IgD-negative memory B cell (primary cell): ENCODE measurements at regions not wholly inside any gene's neighbourhood (a gene's known extent, or its start where the extent isn't known, plus 50 kb on each side); places are given as distances from the start of the nearest gene placed in this dataset.

Experiments used
- H3K27ac Mint-ChIP-seq, 3 donors: one replicate each; pipeline ENCODE4 v1.8.0; 2020 to 2022; ENCODE audit warnings: mild to moderate bottlenecking in 3 of 3, mixed read lengths in 3 of 3, moderate library complexity in 1 of 3
- H3K27me3 Mint-ChIP-seq: one replicate; pipeline ENCODE4 v1.8.0; 2021; ENCODE audit warnings: mixed read lengths
- H3K36me3 Mint-ChIP-seq: one replicate; pipeline ENCODE4 v1.8.0; 2020; ENCODE audit warnings: mild to moderate bottlenecking, mixed read lengths
- H3K4me1 Mint-ChIP-seq, 3 donors: one replicate each; pipeline ENCODE4 v1.8.0; 2020 to 2022; ENCODE audit warnings: mixed read lengths in 3 of 3, mild to moderate bottlenecking in 1 of 3
- H3K4me3 Mint-ChIP-seq, 4 donors: one replicate each; pipeline ENCODE4 v1.8.0; 2020 to 2022; ENCODE audit warnings: mild to moderate bottlenecking in 4 of 4, mixed read lengths in 4 of 4, moderate library complexity in 3 of 4
- H3K9me3 Mint-ChIP-seq, 3 donors: one replicate each; pipeline ENCODE4 v1.8.0; 2020 to 2021; ENCODE audit warnings: mixed read lengths in 3 of 3, mild to moderate bottlenecking in 1 of 3

DNA sequence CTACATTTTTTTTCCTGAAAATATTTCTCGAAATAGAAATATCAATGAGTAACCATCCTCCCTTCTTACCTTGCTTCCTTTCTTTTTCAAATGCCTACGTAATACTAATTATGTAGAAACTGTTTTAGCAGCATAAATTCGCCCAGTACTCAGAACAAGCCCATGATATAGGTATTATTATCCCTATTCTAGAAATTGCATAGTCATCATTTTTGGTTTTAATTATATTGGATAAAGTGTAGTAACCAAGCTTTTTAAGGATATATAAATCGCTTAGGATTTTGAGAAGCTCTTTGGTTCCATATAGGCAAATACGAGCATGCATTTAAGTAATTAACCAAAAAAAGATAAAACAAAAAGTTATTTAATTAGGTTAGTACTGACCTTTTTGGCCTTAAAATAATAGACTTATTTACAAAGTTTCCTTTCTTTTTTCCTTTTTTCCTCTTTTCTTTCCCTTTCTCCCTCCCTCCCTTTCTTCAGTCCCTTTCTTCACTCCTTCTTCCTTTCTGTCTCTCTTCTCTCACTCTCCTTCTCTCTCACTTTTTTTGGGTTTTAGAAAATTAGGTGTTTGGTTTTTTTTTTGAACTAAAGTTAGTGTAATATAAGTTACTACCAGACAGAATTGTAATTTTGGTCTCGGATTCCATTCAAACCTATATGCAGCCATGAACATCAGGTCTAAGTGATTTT lies 457.7 kb downstream of the RFPL4B start:
- Mint-ChIP-seq H3K9me3 (no peaks in the 10 kb centered on the region), H3K36me3 (no peaks in the 10 kb centered on the region), H3K27me3 (peaks cover 7% of the 10 kb centered on the region), H3K4me1 (peaks cover 0 to 2% (median 0%) of the 10 kb centered on the region in 3 donors), H3K4me3 (no peak overlapping the region), H3K27ac (no peak overlapping the region)

DNA sequence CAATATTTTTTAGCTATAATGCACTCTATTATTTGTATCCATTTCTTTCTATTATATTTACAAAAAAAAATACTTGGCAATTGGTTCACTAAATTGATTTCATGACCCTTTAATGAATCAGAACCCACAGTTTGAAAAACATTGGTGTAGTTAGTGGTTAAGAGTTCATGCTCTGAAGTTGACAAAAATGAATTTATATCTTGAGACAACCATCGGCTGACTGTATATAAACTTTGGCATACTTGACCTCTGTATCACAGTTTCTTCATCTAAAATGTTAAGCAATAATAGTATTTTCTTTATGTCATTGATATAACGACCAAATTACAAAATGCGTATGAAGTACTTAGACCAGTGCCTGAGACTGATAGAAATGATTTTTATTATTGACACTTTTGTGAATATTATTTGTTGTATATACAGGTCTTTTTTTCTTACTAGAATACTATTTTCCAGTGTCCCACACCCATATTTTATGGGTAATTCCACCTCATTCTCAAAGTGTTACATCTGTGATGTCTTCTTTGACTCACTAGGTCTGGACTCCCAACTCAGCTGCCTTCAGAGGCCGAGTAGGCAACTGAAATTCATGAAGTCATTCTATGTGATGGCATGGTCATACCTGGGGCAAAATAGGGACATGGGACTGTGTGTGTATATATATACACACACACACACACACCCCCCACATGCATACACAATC lies 459.2 kb downstream of the RFPL4B start:
- Mint-ChIP-seq H3K27ac (no peak overlapping the region), H3K4me1 (peaks cover 0 to 2% (median 0%) of the 10 kb centered on the region in 3 donors), H3K9me3 (peaks cover 0 to 1% (median 0%) of the 10 kb centered on the region in 3 donors), H3K4me3 (no peak overlapping the region), H3K36me3 (no peaks in the 10 kb centered on the region), H3K27me3 (peaks cover 7% of the 10 kb centered on the region)

DNA sequence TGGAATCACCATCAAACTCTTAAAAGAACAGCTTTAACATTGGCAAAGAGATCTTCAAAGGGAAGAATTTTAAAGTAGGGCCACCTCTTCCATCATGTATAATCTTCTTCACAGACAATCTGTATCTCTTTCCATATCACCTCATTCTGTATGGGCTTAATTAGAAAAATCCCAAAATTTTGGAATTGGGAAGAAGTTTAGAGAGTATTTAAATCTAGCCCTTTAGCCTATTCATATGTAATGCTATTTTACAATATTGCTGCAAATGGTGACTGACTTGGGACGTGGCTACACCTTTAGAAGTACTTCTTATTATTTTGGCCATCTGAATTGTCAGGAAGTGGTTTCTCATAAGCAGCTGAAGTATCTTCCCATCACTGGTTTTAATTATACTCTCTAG lies 474.3 kb downstream of the RFPL4B start:
- Mint-ChIP-seq H3K4me3 (no peak overlapping the region), H3K4me1 (no peaks in the 10 kb centered on the region), H3K36me3 (no peaks in the 10 kb centered on the region), H3K9me3 (no peaks in the 10 kb centered on the region), H3K27me3 (no peaks in the 10 kb centered on the region), H3K27ac (no peak overlapping the region)

DNA sequence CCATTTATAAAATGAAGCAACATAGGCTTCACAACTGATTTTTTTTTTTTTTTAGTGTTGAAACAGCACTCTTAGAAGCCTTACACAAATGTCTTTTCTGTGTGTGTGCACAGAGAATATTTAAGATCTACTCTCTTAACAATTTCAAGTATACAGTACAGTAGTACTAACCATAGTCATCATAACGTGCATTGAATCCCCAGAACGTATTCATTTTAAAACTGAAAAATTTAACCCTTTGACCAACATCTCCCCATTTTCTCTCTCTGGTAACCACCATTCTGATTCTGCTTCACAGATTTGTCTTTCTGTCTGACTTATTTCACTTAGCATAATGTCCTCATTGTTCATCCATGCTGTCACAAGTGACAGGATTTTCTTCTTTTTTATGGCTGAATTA lies 475.6 kb downstream of the RFPL4B start:
- no peaks in the 10 kb centered on the region for H3K36me3 Mint-ChIP-seq
- H3K27ac Mint-ChIP-seq: no peak overlapping the region
- H3K27me3 Mint-ChIP-seq: no peaks in the 10 kb centered on the region
- no peaks in the 10 kb centered on the region for H3K9me3 Mint-ChIP-seq
- no peak overlapping the region for H3K4me3 Mint-ChIP-seq
- H3K4me1 Mint-ChIP-seq: peaks cover 2 to 3% (median 2%) of the 10 kb centered on the region in 3 donors

DNA sequence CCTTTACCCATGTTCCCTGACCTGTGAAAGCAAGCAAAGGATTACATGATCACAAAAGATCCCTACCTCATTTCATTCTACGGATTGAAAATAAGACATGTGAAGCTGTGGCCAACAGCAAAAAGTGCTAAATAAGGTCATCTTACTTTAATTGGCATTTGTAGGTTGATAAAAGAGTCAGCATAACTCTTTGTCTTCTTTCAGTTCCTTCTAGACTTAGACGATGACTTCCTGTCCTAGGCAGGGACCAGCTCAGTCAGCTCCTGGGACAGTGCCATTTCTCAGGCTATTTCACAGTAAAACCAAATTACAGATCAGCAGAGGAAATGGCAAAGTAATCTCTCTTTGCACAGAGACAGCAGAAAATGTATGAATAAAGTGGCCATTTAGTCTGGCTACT lies 480.7 kb downstream of the RFPL4B start:
- Mint-ChIP-seq H3K27ac (no peak overlapping the region), H3K9me3 (no peaks in the 10 kb centered on the region), H3K4me3 (peak overlapping the region in 2 of 4 donors; percentile 6 to 45), H3K4me1 (peaks cover 5 to 6% (median 6%) of the 10 kb centered on the region in 3 donors), H3K36me3 (no peaks in the 10 kb centered on the region), H3K27me3 (no peaks in the 10 kb centered on the region)

DNA sequence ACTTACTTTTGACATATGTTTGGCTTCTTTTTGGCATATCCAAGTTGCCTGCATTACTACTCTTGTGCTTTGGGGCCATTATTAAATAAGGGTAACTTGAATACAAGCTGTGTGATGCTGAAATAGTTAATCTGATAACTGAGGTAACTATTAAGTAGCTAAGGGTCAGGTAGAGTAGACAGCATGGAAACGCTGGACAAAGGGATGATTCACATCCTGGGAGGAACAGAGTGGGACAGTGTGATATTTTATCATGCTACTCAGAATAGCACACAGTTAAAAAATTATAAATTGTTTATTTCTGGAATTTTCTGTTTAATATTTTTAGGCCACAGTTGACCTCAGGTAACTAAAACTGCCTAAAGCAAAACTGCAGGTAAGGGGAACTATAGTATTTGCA lies 483.9 kb downstream of the RFPL4B start:
- Mint-ChIP-seq H3K36me3 (no peaks in the 10 kb centered on the region), H3K27ac (no peak overlapping the region), H3K4me3 (no peak overlapping the region), H3K27me3 (no peaks in the 10 kb centered on the region), H3K4me1 (peaks cover 5 to 6% (median 6%) of the 10 kb centered on the region in 3 donors), H3K9me3 (no peaks in the 10 kb centered on the region)

DNA sequence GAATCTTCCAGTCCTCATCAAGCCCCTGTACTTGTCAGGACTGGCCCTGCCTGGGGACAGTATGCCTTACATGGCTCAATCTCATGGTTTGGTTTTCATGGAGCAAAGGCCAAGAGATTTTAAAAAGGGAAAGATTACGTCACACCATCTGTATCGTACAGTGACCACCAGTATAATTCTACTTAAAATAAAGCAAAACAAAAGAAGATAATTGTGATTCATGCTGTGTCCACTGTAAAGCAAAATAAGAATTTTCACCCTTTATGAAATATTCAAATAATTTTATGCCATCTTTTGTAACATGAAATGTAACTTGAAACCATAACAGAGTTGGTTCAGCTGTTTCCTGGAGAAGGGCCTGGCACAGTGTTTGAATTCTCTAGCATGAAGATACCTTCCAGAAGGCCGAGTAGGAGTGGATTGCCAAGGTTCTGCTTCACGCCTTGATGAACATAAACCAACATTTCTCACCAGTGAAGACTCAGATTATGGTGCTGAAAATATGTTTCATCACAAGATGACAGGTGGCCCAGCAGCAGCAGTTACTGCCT lies 486.5 kb downstream of the RFPL4B start:
- H3K4me1 Mint-ChIP-seq: peaks cover 0 to 1% (median 1%) of the 10 kb centered on the region in 3 donors
- H3K36me3 Mint-ChIP-seq: no peaks in the 10 kb centered on the region
- no peaks in the 10 kb centered on the region for H3K27me3 Mint-ChIP-seq
- H3K4me3 Mint-ChIP-seq: no peak overlapping the region
- no peak overlapping the region for H3K27ac Mint-ChIP-seq
- no peaks in the 10 kb centered on the region for H3K9me3 Mint-ChIP-seq

DNA sequence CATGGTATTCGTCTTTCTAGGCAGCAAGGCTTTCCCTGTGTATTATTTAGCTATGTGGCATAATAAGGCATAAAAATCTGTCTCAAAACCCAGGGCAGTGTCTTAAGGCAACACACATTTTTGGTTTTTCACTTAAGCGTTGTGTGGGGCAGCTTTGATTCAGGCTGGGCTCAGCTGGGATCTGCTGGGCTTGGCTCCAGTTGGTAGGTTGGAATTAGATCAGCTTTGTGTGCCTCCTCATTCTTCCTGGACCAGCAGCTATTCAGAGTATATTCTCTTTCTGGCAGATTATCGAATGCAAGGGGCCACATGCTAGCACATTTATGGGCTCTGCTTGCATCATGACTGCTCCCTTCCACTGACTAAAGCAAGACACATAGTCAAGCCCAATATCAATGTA lies 487.9 kb downstream of the RFPL4B start:
- H3K4me1 Mint-ChIP-seq: peaks cover 0 to 1% (median 0%) of the 10 kb centered on the region in 3 donors
- no peak overlapping the region for H3K27ac Mint-ChIP-seq
- no peaks in the 10 kb centered on the region for H3K9me3 Mint-ChIP-seq
- H3K27me3 Mint-ChIP-seq: no peaks in the 10 kb centered on the region
- H3K4me3 Mint-ChIP-seq: no peak overlapping the region
- H3K36me3 Mint-ChIP-seq: no peaks in the 10 kb centered on the region

DNA sequence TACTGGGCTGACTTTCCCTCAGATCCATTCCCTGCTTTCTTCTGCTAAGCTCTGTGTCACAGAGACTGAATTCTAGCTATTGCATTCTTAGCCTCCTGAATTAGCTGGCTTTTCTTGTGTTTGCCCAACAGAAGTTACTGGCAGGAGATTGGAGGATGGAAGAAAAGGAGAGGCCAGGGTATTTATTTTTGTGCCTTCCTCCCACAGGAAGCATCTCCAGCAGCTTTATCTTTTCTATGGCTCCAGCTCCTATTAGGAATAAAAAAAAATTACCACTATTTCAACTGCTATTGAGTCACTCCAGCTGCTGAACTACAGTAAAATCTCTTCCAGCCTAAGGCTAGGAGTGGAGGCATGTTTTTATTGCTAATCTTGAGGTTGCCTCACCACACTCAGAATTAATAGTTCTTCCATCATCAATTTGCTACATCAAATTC lies 492.4 kb downstream of the RFPL4B start:
- H3K4me1 Mint-ChIP-seq: peaks cover 0 to 5% (median 0%) of the 10 kb centered on the region in 3 donors

DNA sequence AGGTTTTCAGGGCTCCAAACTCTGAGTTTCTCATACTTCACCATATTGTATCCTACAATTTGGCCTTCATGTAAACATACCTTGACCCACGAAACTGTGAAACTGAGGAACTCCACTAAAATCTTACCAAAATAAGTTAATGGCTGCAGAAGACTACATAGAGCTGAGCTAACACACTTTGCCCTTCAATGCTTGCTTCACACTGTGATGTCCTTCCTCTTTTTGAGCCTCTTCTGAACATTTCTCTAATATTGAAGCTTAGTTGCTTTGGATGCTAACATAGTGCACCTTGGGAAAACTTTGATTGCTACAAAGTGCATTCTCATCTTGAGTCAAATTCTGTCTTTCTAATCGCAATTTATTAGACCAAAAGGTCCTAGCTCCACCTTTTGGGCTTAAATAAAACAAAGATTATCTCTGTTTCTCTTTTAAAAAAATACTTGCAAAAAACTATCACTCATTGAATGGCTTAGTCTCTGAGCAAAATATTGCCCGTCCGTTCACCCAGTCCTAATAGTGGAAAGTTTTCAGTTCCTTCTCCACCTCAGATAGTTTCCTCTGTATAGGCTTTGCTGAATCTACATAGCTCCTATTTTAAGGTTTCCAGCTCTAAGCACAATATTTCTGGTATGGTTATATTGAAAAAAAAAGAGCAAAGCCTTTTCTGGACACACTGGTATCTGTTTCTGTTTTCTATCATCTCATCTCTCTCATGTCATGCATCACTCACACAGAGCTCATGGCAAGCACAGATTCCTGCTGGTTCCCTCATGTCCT lies 494.6 kb downstream of the RFPL4B start:
- no peaks in the 10 kb centered on the region for H3K36me3 Mint-ChIP-seq
- no peak overlapping the region for H3K4me3 Mint-ChIP-seq
- peaks cover 2% of the 10 kb centered on the region for H3K27me3 Mint-ChIP-seq
- H3K27ac Mint-ChIP-seq: no peak overlapping the region
- peaks cover 0 to 3% (median 2%) of the 10 kb centered on the region in 3 donors for H3K9me3 Mint-ChIP-seq
- peaks cover 0 to 5% (median 0%) of the 10 kb centered on the region in 3 donors for H3K4me1 Mint-ChIP-seq

More for the DNA sequence above, 492.4 kb downstream of the RFPL4B start:
- Mint-ChIP-seq H3K27me3 (no peaks in the 10 kb centered on the region), H3K36me3 (no peaks in the 10 kb centered on the region), H3K9me3 (peaks cover 0 to 3% (median 2%) of the 10 kb centered on the region in 3 donors), H3K4me3 (no peak overlapping the region), H3K27ac (no peak overlapping the region)

DNA sequence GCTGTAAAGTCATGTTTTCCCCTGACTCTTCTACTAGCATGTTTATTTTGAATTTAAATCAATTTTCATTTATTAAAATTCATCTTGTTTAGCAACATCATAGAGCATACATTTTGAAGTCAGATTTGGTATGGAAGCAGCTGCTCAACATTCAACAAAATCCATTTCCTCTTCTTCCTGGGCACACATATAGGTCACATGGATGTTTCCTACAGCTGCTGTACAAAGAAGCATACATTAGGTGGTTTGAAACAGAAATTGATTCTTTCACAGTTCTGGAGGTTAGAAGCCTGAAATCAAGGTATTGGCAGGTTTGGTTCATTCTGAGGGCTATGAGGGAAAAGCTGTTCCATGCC lies 495.2 kb downstream of the RFPL4B start:
- peaks cover 0 to 5% (median 0%) of the 10 kb centered on the region in 3 donors for H3K4me1 Mint-ChIP-seq
- no peak overlapping the region for H3K4me3 Mint-ChIP-seq
- H3K9me3 Mint-ChIP-seq: peaks cover 0 to 3% (median 2%) of the 10 kb centered on the region in 3 donors
- H3K27ac Mint-ChIP-seq: no peak overlapping the region
- H3K27me3 Mint-ChIP-seq: peaks cover 2% of the 10 kb centered on the region
- H3K36me3 Mint-ChIP-seq: no peaks in the 10 kb centered on the region

DNA sequence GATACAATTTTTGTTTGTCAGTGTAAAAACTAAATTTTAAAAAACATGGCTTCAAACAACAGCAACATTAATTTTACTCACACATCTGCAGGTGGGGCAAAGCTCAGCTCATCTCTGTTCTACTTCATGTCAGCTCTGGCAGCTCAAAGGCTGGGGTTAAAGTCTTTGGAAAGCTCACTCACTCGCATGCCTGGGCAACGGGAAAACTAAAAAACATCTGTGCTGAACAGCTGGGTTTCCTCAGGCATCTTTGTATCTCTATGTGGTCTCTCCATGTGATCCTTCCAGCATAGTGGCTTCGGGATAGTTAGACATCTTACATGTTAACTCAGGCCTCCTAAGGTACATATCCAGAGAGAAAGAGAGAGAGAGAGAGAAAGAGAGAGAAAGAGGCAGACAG lies 499.6 kb downstream of the RFPL4B start:
- H3K9me3 Mint-ChIP-seq: peaks cover 0 to 3% (median 2%) of the 10 kb centered on the region in 3 donors
- H3K27ac Mint-ChIP-seq: no peak overlapping the region
- peaks cover 0 to 3% (median 0%) of the 10 kb centered on the region in 3 donors for H3K4me1 Mint-ChIP-seq
- peaks cover 2% of the 10 kb centered on the region for H3K27me3 Mint-ChIP-seq
- H3K36me3 Mint-ChIP-seq: no peaks in the 10 kb centered on the region
- no peak overlapping the region for H3K4me3 Mint-ChIP-seq

DNA sequence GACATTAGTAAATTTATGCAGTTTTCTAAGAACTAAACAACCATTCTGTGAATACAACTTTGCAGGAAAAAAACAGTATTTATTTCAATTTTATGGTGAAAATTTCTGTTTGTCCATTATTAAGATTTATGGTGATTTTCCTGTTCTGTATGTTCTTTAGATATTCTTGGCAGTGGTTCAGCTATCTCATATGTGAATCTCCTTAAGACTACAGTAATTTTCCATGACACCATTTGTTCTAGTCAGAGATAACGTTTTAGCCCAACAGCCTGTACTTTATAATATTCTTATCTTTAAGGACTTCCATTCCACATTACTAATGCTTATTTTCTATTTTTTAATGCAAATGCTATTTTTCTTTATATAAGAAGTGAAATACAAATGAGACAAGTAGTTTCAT lies 504.0 kb downstream of the RFPL4B start:
- Mint-ChIP-seq H3K27me3 (no peaks in the 10 kb centered on the region), H3K9me3 (no peaks in the 10 kb centered on the region), H3K4me3 (no peak overlapping the region), H3K36me3 (no peaks in the 10 kb centered on the region), H3K27ac (no peak overlapping the region), H3K4me1 (peaks cover 0 to 2% (median 0%) of the 10 kb centered on the region in 3 donors)

DNA sequence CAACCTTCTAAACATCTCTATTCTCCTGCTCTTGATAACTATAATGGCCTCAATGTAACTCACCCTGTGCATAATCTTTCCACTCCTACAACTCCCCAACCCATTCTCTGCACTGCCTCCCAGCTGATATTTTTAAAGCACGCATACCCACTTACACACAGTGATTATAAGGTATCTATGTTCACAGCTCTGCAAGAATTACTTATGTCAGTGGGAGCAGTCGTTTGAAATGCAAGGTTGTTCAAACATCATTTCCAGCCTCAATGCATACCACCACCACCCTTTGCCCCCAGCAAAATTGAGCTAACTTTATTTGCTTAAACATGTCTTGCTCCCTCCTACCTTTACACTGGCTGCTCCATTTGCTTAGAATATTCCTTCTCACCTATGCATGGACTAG lies 506.0 kb downstream of the RFPL4B start:
- Mint-ChIP-seq H3K36me3 (no peaks in the 10 kb centered on the region), H3K4me1 (peaks cover 0 to 2% (median 0%) of the 10 kb centered on the region in 3 donors), H3K27me3 (no peaks in the 10 kb centered on the region), H3K4me3 (no peak overlapping the region), H3K9me3 (no peaks in the 10 kb centered on the region), H3K27ac (no peak overlapping the region)

DNA sequence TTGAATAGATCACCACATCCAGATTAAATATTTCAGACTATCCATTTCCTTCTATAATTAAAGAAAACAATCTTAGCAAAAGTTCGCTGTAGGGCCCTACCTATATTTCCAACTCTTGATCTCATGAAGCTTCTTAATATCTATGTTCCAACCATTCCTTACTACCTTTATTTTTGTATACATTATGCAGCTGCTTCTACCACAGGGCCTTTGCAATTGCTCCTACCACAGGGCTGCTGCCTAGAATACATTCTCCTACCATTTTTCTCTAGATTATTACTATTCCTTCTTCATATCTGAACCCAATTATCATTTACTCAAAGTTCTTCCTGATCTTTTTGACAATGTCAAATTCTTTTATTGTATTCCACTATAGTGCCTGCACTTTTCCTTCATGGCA lies 516.6 kb downstream of the RFPL4B start:
- no peaks in the 10 kb centered on the region for H3K9me3 Mint-ChIP-seq

More for the DNA sequence above, 516.6 kb downstream of the RFPL4B start:
- no peak overlapping the region for H3K27ac Mint-ChIP-seq
- peaks cover 0 to 2% (median 0%) of the 10 kb centered on the region in 3 donors for H3K4me1 Mint-ChIP-seq
- H3K27me3 Mint-ChIP-seq: peaks cover 1% of the 10 kb centered on the region
- H3K4me3 Mint-ChIP-seq: no peak overlapping the region
- no peaks in the 10 kb centered on the region for H3K36me3 Mint-ChIP-seq
